HEK293T (cell line): ENCODE measurements at regions not wholly inside any gene's neighbourhood (a gene's known extent, or its start where the extent isn't known, plus 50 kb on each side); places are given as distances from the start of the nearest gene placed in this dataset.

ENCODE experiments used
- CTCF ChIA-PET: fragments of 350-600 bp; formaldehyde crosslinking; extraction: SDS; loops from one replicate; lab custom pipeline; 2021; ENCODE audit warnings: antibody characterized with exemption, inconsistent platforms; lab: Yijun Ruan, JAX
- POLR2A ChIA-PET: fragments of 350-600 bp; formaldehyde crosslinking; extraction: SDS; loops from one replicate; lab custom pipeline; 2020; ENCODE audit warnings: antibody characterized with exemption, inconsistent platforms; lab: Yijun Ruan, JAX
- DNase-seq: peaks from one replicate; pipeline ENCODE4 v3.0.0; 2012; ENCODE audit warnings: mixed read lengths; ENCODE audit errors: extremely low spot score
- ARNT ChIP-seq: fragments of 450-650 bp; IDR thresholded peaks from 2 replicates; pipeline ENCODE4 v1.6.1; 2017; ENCODE audit warnings: mild to moderate bottlenecking
- BHLHE40 ChIP-seq: fragments of 450-650 bp; IDR thresholded peaks from 2 replicates; pipeline ENCODE4 v1.6.1; 2016; ENCODE audit warnings: mild to moderate bottlenecking, moderate library complexity, borderline replicate concordance
- CTBP1 ChIP-seq: fragments of 450-650 bp; IDR thresholded peaks from 2 replicates; pipeline ENCODE4 v1.6.1; 2016; ENCODE audit warnings: borderline replicate concordance
- ELF4 ChIP-seq: fragments of 450-650 bp; IDR thresholded peaks from 2 replicates; pipeline ENCODE4 v1.6.1; 2017; ENCODE audit warnings: antibody characterized with exemption
- FOXA1 ChIP-seq: fragments of 450-650 bp; IDR thresholded peaks from 2 replicates; pipeline ENCODE4 v1.6.1; 2016; ENCODE audit warnings: mild to moderate bottlenecking
- FOXK2 ChIP-seq: fragments of 450-650 bp; IDR thresholded peaks from 2 replicates; pipeline ENCODE4 v1.6.1; 2016; ENCODE audit warnings: mild to moderate bottlenecking
- FOXM1 ChIP-seq: fragments of 450-650 bp; IDR thresholded peaks from 2 replicates; pipeline ENCODE4 v1.6.1; 2017; ENCODE audit warnings: mild to moderate bottlenecking, borderline replicate concordance
- HDGF ChIP-seq: fragments of 450-650 bp; IDR thresholded peaks from 2 replicates; pipeline ENCODE4 v1.6.1; 2017; ENCODE audit warnings: antibody characterized with exemption, borderline replicate concordance
- L3MBTL2 ChIP-seq: fragments of 450-650 bp; conservative IDR thresholded peaks from 2 replicates; pipeline ENCODE4 v1.6.1; 2016; ENCODE audit warnings: mild to moderate bottlenecking
- LEF1 ChIP-seq: fragments of 450-650 bp; IDR thresholded peaks from 2 replicates; pipeline ENCODE4 v1.6.1; 2017; ENCODE audit warnings: mild to moderate bottlenecking, borderline replicate concordance
- NFRKB ChIP-seq: fragments of 450-650 bp; IDR thresholded peaks from 2 replicates; pipeline ENCODE4 v1.6.1; 2016; ENCODE audit warnings: mild to moderate bottlenecking, moderate library complexity
- SP1 ChIP-seq: fragments of 450-650 bp; IDR thresholded peaks from 2 replicates; pipeline ENCODE4 v1.6.1; 2017
- SUZ12 ChIP-seq: fragments of 450-650 bp; IDR thresholded peaks from 2 replicates; pipeline ENCODE4 v1.6.1; 2016; ENCODE audit warnings: mild to moderate bottlenecking
- TARDBP ChIP-seq: fragments of 450-650 bp; IDR thresholded peaks from 2 replicates; pipeline ENCODE4 v1.6.1; 2016
- ZNF384 ChIP-seq: fragments of 450-650 bp; IDR thresholded peaks from 2 replicates; pipeline ENCODE4 v1.6.1; 2016
- TF ChIP-seq, protein P1 (sequence below): fragments of 450-650 bp; IDR thresholded peaks from 2 replicates; pipeline ENCODE4 v1.6.1; 2016

DNA sequence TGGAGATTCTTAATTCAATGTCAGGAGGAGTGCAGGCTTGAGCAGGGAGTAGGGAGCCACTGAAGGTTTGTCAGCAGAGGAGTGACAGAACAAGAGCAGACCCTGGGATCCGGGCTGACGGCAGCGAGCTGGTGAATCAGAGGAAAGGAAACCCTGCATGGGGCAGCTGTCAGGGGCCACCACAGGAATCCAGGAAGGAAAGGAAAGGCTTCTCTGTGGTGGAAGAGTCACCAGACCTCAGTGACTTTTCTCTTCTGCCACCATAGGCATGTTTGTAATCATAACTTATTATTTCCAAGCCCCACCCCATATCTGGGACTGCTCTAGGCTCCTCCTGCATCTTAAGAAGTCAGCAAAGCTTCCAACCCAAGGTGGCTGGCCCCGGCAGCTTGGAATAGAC, 150.9 kb downstream of the BCOR start:
- no peak for TF ChIP-seq SP1
- no peak for TF ChIP-seq ARNT
- no peak for TF ChIP-seq TARDBP
- no peak for TF ChIP-seq HDGF
- TF ChIP-seq, protein P1, sequence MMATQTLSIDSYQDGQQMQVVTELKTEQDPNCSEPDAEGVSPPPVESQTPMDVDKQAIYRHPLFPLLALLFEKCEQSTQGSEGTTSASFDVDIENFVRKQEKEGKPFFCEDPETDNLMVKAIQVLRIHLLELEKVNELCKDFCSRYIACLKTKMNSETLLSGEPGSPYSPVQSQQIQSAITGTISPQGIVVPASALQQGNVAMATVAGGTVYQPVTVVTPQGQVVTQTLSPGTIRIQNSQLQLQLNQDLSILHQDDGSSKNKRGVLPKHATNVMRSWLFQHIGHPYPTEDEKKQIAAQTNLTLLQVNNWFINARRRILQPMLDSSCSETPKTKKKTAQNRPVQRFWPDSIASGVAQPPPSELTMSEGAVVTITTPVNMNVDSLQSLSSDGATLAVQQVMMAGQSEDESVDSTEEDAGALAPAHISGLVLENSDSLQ, result no peak
- no peak for TF ChIP-seq FOXK2
- TF ChIP-seq L3MBTL2, result no peak
- TF ChIP-seq SUZ12, result no peak
- TF ChIP-seq FOXA1, result no peak
- TF ChIP-seq BHLHE40, result no peak
- TF ChIP-seq ZNF384, result no peak
- no peak for TF ChIP-seq NFRKB
- no peak for TF ChIP-seq ELF4
- TF ChIP-seq LEF1, result no peak
- no peak for TF ChIP-seq FOXM1
- no peak for TF ChIP-seq CTBP1
- POLR2A ChIA-PET, result interaction anchor here (1.1 kb wide), 1 partner anchor 46 kb away, joined by 3 read pairs; no protein-coding TSS in a partner anchor
- DNase-seq, result no peak
- CTCF ChIA-PET, result no interaction called here

DNA sequence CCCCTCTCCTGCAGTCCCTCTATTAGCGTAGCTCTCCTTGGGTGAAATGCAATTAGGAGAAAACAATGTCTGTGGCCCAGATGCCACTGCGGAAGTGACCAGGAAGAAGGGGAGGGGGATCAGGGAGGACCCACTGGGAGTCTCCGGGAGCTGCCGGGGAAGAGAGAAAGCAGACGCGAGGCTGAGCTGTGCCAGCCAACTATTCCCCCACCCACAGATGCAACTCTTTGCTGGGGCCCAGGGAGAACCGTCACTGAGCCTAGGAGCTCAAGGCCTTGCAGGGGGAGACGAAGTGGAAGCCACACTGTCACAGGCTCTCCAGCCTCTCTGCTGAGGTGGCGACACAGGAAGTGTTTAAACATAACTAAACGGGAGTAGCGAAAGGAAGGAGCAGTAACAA, 149.2 kb downstream of the BCOR start:
- ChIA-PET POLR2A (no interaction called here), CTCF (no interaction called here)
- no peak for DNase-seq
- TF ChIP-seq FOXM1 (no peak), ZNF384 (no peak), L3MBTL2 (no peak), FOXK2 (no peak), ELF4 (no peak)

DNA sequence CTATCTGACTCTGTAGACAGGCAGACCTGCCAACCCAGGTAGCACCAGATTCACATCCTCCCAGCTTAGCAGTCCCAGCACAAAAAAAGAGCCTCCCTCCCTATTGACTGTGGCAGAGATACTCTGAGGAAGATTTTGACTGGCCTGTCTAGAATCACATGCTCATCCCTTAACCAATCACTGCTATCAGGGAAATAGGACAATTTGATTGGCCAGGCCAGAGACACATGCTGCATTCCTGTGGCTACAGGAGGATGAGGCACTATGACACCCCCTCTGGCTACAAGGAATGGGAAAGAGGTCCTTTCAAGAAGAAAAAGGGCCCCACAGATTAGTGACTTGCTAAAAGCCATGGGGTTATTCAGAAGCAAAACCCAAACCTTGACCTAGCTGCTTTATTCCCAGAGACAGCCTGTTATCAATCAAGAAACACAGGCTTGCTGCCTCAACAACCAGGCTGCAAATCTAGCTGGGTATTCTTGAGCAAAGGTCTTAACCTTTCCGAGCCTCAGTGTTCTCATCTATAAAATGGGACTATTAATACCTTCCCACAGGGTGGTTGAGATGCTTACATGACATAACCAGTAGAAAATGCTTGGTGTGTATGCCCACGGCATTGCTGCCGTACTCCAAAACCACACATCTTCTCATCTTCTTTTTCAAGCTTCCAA, 147.6 kb downstream of the BCOR start:
- POLR2A ChIA-PET, result no interaction called here
- CTCF ChIA-PET, result no interaction called here
- no peak for DNase-seq
- TF ChIP-seq CTBP1, result no peak
- TF ChIP-seq SUZ12, result no peak
- TF ChIP-seq HDGF, result no peak
- no peak for TF ChIP-seq ELF4
- TF ChIP-seq L3MBTL2, result peak; percentile 49; the same call in 1 of the 2 replicates
- no peak for TF ChIP-seq NFRKB

DNA sequence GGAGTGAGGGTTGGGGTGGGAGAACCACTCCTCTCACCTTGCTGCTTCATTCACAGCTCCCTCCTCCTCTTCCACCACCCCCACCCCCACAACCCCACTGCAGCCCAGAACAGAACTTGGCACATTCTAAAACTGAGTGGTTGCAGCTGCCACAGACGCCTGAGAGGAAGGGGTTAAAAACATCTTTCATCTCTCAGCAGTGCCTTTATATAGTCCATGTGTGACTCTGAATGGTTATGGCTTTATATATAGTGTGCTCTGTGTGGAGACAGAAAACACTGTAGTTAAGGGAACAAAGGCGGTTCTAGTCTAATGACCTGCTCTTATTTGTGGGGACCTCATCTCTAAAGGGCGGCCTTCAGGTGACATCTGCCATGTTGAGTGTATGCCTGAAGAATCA, 144.8 kb downstream of the BCOR start:
- no peak for DNase-seq
- CTCF ChIA-PET, result no interaction called here
- TF ChIP-seq LEF1 (no peak), ZNF384 (no peak)
- POLR2A ChIA-PET, result no interaction called here

DNA sequence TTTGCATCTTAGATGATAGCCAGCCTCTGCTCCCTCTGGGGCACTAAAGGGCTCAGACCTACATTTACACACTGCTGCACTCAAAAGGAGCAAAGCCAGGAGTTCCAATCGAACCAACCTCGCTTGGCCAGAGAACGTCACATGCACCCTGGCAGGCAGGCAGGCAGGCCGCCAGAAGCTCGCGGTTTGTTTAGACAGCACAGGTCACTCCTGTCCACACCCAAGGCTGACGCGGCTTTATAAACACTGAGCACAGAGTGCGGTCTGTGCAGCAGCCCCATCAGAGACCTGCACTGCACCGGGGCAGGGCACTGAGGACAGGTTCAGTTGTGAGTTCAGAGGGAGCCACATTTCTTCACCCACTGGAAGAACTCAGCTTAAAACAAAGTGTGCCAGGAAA, 143.9 kb downstream of the BCOR start:
- no peak for TF ChIP-seq FOXA1
- no peak for TF ChIP-seq NFRKB
- no peak for TF ChIP-seq L3MBTL2
- no peak for TF ChIP-seq CTBP1
- TF ChIP-seq FOXK2, result no peak
- no peak for TF ChIP-seq ARNT
- TF ChIP-seq SUZ12, result no peak
- no peak for TF ChIP-seq TARDBP
- TF ChIP-seq, protein P1, result no peak
- no peak for TF ChIP-seq ELF4
- TF ChIP-seq LEF1, result no peak
- no peak for TF ChIP-seq ZNF384
- no peak for TF ChIP-seq BHLHE40
- TF ChIP-seq FOXM1, result no peak
- TF ChIP-seq SP1, result no peak
- no peak for TF ChIP-seq HDGF
- peak; percentile 41 for DNase-seq
- ChIA-PET POLR2A (interaction anchor here (1.1 kb wide), 1 partner anchor 96 kb away, joined by 3 read pairs; no protein-coding TSS in a partner anchor), CTCF (no interaction called here)

DNA sequence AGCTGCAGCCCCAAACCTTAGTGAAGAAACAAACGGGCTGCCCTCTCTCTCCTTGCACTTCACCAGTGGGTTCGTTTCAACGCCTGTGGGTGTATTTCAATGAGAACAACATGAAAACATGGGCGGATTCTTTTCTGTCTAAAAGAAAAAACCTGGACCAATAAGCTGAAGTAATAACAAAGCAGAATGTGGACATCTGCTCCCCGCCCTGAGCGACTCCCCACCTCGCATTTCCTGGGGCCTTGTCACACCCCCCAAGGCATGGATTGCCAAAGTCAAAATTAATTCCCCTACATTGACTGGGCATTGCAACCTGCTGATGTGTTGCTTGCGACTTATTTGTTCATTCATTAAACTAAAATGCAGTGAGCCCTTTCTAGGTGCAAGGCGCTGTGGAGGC, 142.9 kb downstream of the BCOR start:
- POLR2A ChIA-PET, result interaction anchor here (0.8 kb wide), 1 partner anchor 58 kb away, joined by 4 read pairs; no protein-coding TSS in a partner anchor
- DNase-seq, result no peak
- TF ChIP-seq CTBP1 (no peak), FOXM1 (no peak), NFRKB (no peak), FOXK2 (no peak)
- CTCF ChIA-PET, result no interaction called here

DNA sequence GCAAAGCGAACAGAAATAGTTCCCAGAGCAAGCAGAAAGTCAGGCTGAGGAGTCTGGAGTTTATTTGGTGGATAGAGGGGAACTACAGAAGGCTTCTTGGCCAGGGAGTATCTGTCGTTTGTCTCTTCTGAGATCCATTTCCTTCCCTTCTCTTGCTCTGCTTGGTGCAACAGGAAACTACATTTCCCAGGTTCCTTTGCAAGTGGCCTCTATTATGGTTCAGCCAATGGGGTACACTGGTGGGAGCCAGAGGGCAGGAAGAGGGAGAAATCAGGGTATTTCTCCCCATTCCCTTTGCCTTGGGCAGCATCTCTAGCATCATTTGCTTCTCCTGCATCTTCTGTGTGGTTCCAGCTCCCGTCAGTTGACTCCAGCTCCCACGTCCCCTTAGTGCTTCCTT, 142.1 kb downstream of the BCOR start:
- CTCF ChIA-PET, result no interaction called here
- POLR2A ChIA-PET, result no interaction called here
- DNase-seq, result no peak
- TF ChIP-seq TARDBP, result no peak
- TF ChIP-seq, protein P1, result no peak
- no peak for TF ChIP-seq HDGF
- TF ChIP-seq LEF1, result no peak
- TF ChIP-seq L3MBTL2, result no peak
- TF ChIP-seq FOXA1, result no peak
- TF ChIP-seq ELF4, result no peak
- no peak for TF ChIP-seq BHLHE40
- no peak for TF ChIP-seq SUZ12
- no peak for TF ChIP-seq FOXM1
- TF ChIP-seq SP1, result no peak
- no peak for TF ChIP-seq FOXK2
- no peak for TF ChIP-seq CTBP1
- no peak for TF ChIP-seq NFRKB
- TF ChIP-seq ZNF384, result no peak
- no peak for TF ChIP-seq ARNT
